GM12878 (cell line): ENCODE measurements at regions not wholly inside any gene's neighbourhood (a gene's known extent, or its start where the extent isn't known, plus 50 kb on each side); places are given as distances from the start of the nearest gene placed in this dataset.

Experiments
- ATAC-seq: fragments of 200-7000 bp; cut with Tn5 transposase; 3 replicates; pipeline ENCODE4 v1.9.1; 2020; ENCODE audit warnings: mild to moderate bottlenecking, moderate library complexity
- BruUV-seq: library from RNA; stranded (reverse); fragments of 400-500 nt; replicated peaks from 2 replicates; lab custom pipeline; 2021; lab: Mats Ljungman, UMichigan
- CTCF ChIA-PET: fragments of 300-600 bp; sonication (Branson Sonifier 250); formaldehyde crosslinking; extraction: SDS; loops from one replicate; lab custom pipeline; 2021; ENCODE audit warnings: inconsistent platforms; lab: Yijun Ruan, JAX
- POLR2A ChIA-PET: fragments of 350-600 bp; formaldehyde crosslinking; extraction: SDS; loops from one replicate; lab custom pipeline; 2021; ENCODE audit warnings: inconsistent platforms; lab: Charles Lee
- RAD21 ChIA-PET: fragments of 300-600 bp; sonication (Branson Sonifier 250); formaldehyde crosslinking; loops from one replicate; lab custom pipeline; 2023; ENCODE audit warnings: antibody characterized with exemption; ENCODE audit not compliant: unreplicated experiment; lab: Charles Lee
- SMC1A ChIA-PET: fragments of 300-600 bp; sonication (Branson Sonifier 250); formaldehyde crosslinking; loops from one replicate; lab custom pipeline; 2023; ENCODE audit not compliant: unreplicated experiment, uncharacterized antibody; lab: Charles Lee
- DNase-seq: peaks from one replicate; pipeline ENCODE4 v3.0.0-alpha.2; 2011; ENCODE audit warnings: low read depth, low spot score
- FAIRE-seq: peaks from 3 replicates; lab custom pipeline; 2011; peaks lifted over from hg19 to GRCh38; lab: Jason Lieb, UNC
- H2AFZ ChIP-seq: 2 replicates; pipeline ENCODE4 v1.6.0; 2011; ENCODE audit warnings: low read depth, low read length, control low read depth; ENCODE audit not compliant: control insufficient read depth
- H3K27ac ChIP-seq: 2 replicates; pipeline ENCODE4 v1.5.1; 2011; ENCODE audit warnings: control low read depth; ENCODE audit not compliant: control insufficient read depth, insufficient read depth
- H3K27me3 ChIP-seq, 2 experiments: replicated peaks in 1 of 2; 2 replicates each; pipeline versions ENCODE4 v1.6.0 to v1.6.1; 2011; ENCODE audit warnings: low read length in 1 of 2; ENCODE audit not compliant: control insufficient read depth in 2 of 2, insufficient read depth in 2 of 2
- H3K36me3 ChIP-seq, 2 experiments: 2 replicates each; pipeline ENCODE4 v1.5.1; 2011; ENCODE audit warnings: low read length in 1 of 2; ENCODE audit not compliant: control insufficient read depth in 2 of 2, insufficient read depth in 2 of 2
- H3K4me1 ChIP-seq: 2 replicates; pipeline ENCODE4 v1.6.1; 2011; ENCODE audit warnings: mild to moderate bottlenecking, low read length, moderate library complexity, mixed read lengths; ENCODE audit not compliant: control insufficient read depth, insufficient read depth
- H3K4me2 ChIP-seq: 2 replicates; pipeline ENCODE4 v1.6.0; 2011; ENCODE audit warnings: control low read depth; ENCODE audit not compliant: control insufficient read depth, insufficient read depth
- H3K4me3 ChIP-seq: fragments of 200-600 bp; sonication (generic); 2 replicates; pipeline ENCODE4 v1.5.1; 2016
- H3K79me2 ChIP-seq: 2 replicates; pipeline ENCODE4 v1.6.0; 2011; ENCODE audit warnings: low read length; ENCODE audit not compliant: control insufficient read depth, insufficient read depth
- H3K9ac ChIP-seq: 2 replicates; pipeline ENCODE4 v1.8.0; 2011; ENCODE audit warnings: low read length, control low read depth, mixed read lengths; ENCODE audit not compliant: control insufficient read depth, insufficient read depth
- H3K9me3 ChIP-seq: replicated peaks from 3 replicates; pipeline ENCODE4 v1.5.1; 2011; ENCODE audit warnings: mild to moderate bottlenecking, low read length; ENCODE audit not compliant: control insufficient read depth, insufficient read depth
- H4K20me1 ChIP-seq: 2 replicates; pipeline ENCODE4 v1.6.0; 2011; ENCODE audit not compliant: control insufficient read depth, insufficient read depth
- ATF3 ChIP-seq: IDR thresholded peaks from 2 replicates; pipeline ENCODE4 v1.6.1; 2011; ENCODE audit warnings: low read depth, mild to moderate bottlenecking, low read length, moderate library complexity, borderline replicate concordance; ENCODE audit errors: extremely low read depth
- ATF7 ChIP-seq: fragments of 450-650 bp; IDR thresholded peaks from 2 replicates; pipeline ENCODE4 v1.6.1; 2016; ENCODE audit warnings: low read depth, mild to moderate bottlenecking
- BCL3 ChIP-seq: IDR thresholded peaks from 2 replicates; pipeline ENCODE4 v1.6.1; 2011; ENCODE audit warnings: borderline replicate concordance, low read depth, mild to moderate bottlenecking, moderate library complexity, low read length; ENCODE audit not compliant: insufficient read depth, poor library complexity, severe bottlenecking
- BCLAF1 ChIP-seq: fragments of 450-650 bp; IDR thresholded peaks from 2 replicates; pipeline ENCODE4 v1.6.1; 2017; ENCODE audit warnings: antibody characterized with exemption, mild to moderate bottlenecking, moderate library complexity
- E2F4 ChIP-seq: IDR thresholded peaks from 2 replicates; pipeline ENCODE4 v1.6.1; 2012; ENCODE audit warnings: low read depth, low read length, improper control_type of control experiment
- FOXM1 ChIP-seq: IDR thresholded peaks from 2 replicates; pipeline ENCODE4 v1.6.1; 2012; ENCODE audit warnings: low read depth, mild to moderate bottlenecking, inconsistent platforms, low read length, moderate library complexity
- HDAC2 ChIP-seq: fragments of 200-600 bp; sonication (generic); IDR thresholded peaks from 2 replicates; pipeline ENCODE4 v1.6.1; 2017
- HDGF ChIP-seq: fragments of 450-650 bp; IDR thresholded peaks from 2 replicates; pipeline ENCODE4 v1.6.1; 2016; ENCODE audit warnings: antibody characterized with exemption
- JUNB ChIP-seq: IDR thresholded peaks from 2 replicates; pipeline ENCODE4 v1.6.1; 2016; ENCODE audit warnings: antibody characterized with exemption, mild to moderate bottlenecking
- NBN ChIP-seq: fragments of 450-650 bp; IDR thresholded peaks from 2 replicates; pipeline ENCODE4 v1.6.1; 2016
- POLR2AphosphoS5 ChIP-seq: IDR thresholded peaks from 2 replicates; pipeline ENCODE4 v1.6.1; 2011; ENCODE audit warnings: mild to moderate bottlenecking, low read length, inconsistent platforms
- SREBF2 ChIP-seq: IDR thresholded peaks from 2 replicates; pipeline ENCODE4 v1.6.1; 2012; ENCODE audit warnings: mild to moderate bottlenecking, low read length
- STAT1 ChIP-seq: fragments of 450-650 bp; conservative IDR thresholded peaks from 2 replicates; pipeline ENCODE4 v1.6.1; 2014; ENCODE audit warnings: antibody characterized with exemption, mild to moderate bottlenecking
- WRNIP1 ChIP-seq: IDR thresholded peaks from 2 replicates; pipeline ENCODE4 v1.6.1; 2011; ENCODE audit warnings: low read depth, low read length, improper control_type of control experiment, borderline replicate concordance
- ZBED1 ChIP-seq: IDR thresholded peaks from 2 replicates; pipeline ENCODE4 v1.6.1; 2016; ENCODE audit warnings: borderline replicate concordance
- ZNF217 ChIP-seq: fragments of 450-650 bp; IDR thresholded peaks from 2 replicates; pipeline ENCODE4 v1.6.1; 2017; ENCODE audit warnings: antibody characterized with exemption, mild to moderate bottlenecking
- ZSCAN29 ChIP-seq: fragments of 450-650 bp; IDR thresholded peaks from 2 replicates; pipeline ENCODE4 v1.6.1; 2017; ENCODE audit warnings: mild to moderate bottlenecking, moderate library complexity
- WGBS: methylation state at CpG from one replicate; pipeline ENCODE4 v1.1.6; 2016; ENCODE audit warnings: low lambda C conversion rate; ENCODE audit not compliant: insufficient replicate concordance, insufficient coverage; ENCODE audit errors: missing lambda C conversion rate; 5-methylcytosine and 5-hydroxymethylcytosine counted together
- in situ Hi-C: fragments of 300-500 bp; cut with MboI; formaldehyde crosslinking; loops from 9 replicates; pipeline ENCODE4 v1.14.3; 2018; ENCODE audit warnings: mixed read lengths
- intact Hi-C: fragments of 100-400 bp; cut with micrococcal nuclease; formaldehyde crosslinking; loops from one replicate; pipeline ENCODE4 v1.14.2; 2022; ENCODE audit not compliant: unreplicated experiment

DNA sequence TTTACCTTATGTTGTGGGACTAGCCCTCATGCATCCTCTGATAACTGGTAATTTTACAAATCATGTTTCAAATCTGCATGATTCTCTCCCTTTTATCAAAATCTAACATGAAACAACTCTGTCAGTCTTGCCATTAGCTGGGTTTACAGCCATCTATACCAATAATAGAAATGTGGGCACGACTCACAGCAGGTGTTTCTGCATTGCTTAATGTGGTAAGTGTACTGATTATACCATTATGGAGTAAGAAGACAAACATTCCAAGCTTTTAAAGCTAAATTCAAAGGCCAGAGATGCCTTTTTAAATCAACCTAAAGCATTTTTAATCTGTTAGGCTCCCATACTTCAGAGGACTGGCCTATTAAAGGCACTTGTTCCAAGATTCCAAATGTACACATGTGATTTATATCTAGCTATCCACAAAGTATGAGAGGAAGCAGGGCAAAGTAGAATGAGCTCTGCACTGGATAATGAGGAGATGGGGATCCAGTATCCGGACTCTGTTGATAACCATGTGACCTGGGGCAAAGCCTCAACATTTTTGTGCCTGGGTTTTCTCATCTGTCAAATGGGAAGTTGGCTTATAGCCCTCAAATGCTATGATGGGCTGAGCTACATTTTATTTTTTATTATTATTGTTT, 52.3 kb upstream of the FUT8 start (continued):
- TF ChIP-seq BCL3, result no peak
- TF ChIP-seq, all 136 proteins: peak for 0

DNA sequence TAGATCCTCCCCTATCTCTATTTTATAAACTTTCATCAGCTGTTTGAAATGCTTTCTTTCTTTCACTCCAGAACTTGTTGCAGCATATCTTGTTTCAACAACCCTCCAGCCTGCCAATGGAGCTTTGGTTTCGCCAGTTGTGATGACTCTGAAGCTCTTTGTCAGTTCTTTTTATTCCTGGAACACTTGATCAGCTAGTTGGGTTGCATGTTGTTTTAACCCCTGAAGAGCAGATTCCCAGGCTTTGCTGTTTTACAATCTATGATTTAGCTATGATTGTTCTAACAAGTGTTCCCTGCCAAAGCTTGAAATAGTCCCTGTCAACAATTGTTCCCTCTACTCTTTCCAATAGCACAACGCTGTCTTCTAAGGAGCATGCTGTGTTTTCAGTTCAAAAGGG, 50.6 kb upstream of the FUT8 start:
- WGBS, result 97% methylated on average over 2 of the region's 2 CpGs
- Histone ChIP-seq H3K79me2 (no peaks in the 10 kb centered on the region; the same call in 1 of the 2 replicates), H4K20me1 (no peaks in the 10 kb centered on the region), H3K4me2 (no peak overlapping the region), H3K9me3 (no peaks in the 10 kb centered on the region), H3K27me3 (no peaks in the 10 kb centered on the region), H3K27ac (no peak overlapping the region), H2AFZ (no peak overlapping the region), H3K9ac (no peak overlapping the region), H3K4me3 (no peak overlapping the region), H3K36me3 (no peaks in the 10 kb centered on the region), H3K4me1 (peaks cover 24% of the 10 kb centered on the region)
- ChIA-PET POLR2A (interaction anchor here (0.9 kb wide), 1 partner anchor 49 kb away, joined by 3 read pairs; no protein-coding TSS in a partner anchor), CTCF (interaction anchor here (0.8 to 3.3 kb wide), 3 partner anchors 38 to 53 kb away, joined by 4 to 11 read pairs (median 4); partner anchors contain the start of gene FUT8), SMC1A (interaction anchor here (0.9 to 4.4 kb wide), 12 partner anchors 10 to 463 kb away, joined by 3 to 19 read pairs (median 4); no protein-coding TSS in a partner anchor), RAD21 (interaction anchor here (0.9 to 1.1 kb wide), 4 partner anchors 43 to 115 kb away, joined by 3 read pairs; no protein-coding TSS in a partner anchor)
- no TSS peak for BruUV-seq
- intact Hi-C loops (no loop called here), in situ Hi-C loops (no loop called here)
- DNase-seq (no peak), FAIRE-seq (no peak), ATAC-seq (no peak)
- TF ChIP-seq ZNF217, result no peak
- TF ChIP-seq HDAC2, result no peak
- TF ChIP-seq ATF3, result no peak
- no peak for TF ChIP-seq ZSCAN29
- no peak for TF ChIP-seq NBN
- no peak for TF ChIP-seq FOXM1
- no peak for TF ChIP-seq SREBF2
- TF ChIP-seq ATF7, result no peak
- no peak for TF ChIP-seq WRNIP1
- no peak for TF ChIP-seq POLR2AphosphoS5
- TF ChIP-seq E2F4, result no peak
- TF ChIP-seq BCLAF1, result no peak
- TF ChIP-seq ZBED1, result no peak
- no peak for TF ChIP-seq STAT1
- no peak for TF ChIP-seq HDGF
- TF ChIP-seq JUNB, result no peak
